ENCODE measurements at regions not wholly inside any gene's neighbourhood (a gene's known extent, or its start where the extent isn't known, plus 50 kb on each side); places are given as distances from the start of the nearest gene placed in this dataset.

GRCh38 chr6:102984357-102984756 lies 1590.8 kb downstream of the GRIK2 start:
- CTCF ChIA-PET = no interaction called here
- intact Hi-C loops (cut with micrococcal nuclease) = no loop called here
- H3K9me1 ChIP-seq (replicated peaks; ENCODE audit: control insufficient read depth, extremely low read depth, insufficient read depth, low read length) = no peaks in the 10 kb centered on the region
- TF ChIP-seq POLR2A (IDR thresholded peaks at IDR 0.05; ENCODE audit: low read depth, low read length) (no peak), MAX (IDR thresholded peaks at IDR 0.05; ENCODE audit: insufficient read depth, insufficient read length) (no peak), MYC (IDR thresholded peaks at IDR 0.05; ENCODE audit: low read depth, low read length) (no peak), GATA2 (IDR thresholded peaks at IDR 0.05; ENCODE audit: insufficient read depth, insufficient read length, low read depth, low read length) (no peak), JUN (IDR thresholded peaks at IDR 0.05; ENCODE audit: borderline replicate concordance, insufficient read depth, insufficient read length, low read depth) (no peak), CTCF (IDR thresholded peaks at IDR 0.05; ENCODE audit: extremely low read depth in 1 of 2, insufficient read depth in 1 of 2, low read depth in 1 of 2, low read length in 2 of 2) (no peak), FOS (IDR thresholded peaks at IDR 0.05; ENCODE audit: borderline replicate concordance, insufficient read depth, low read length) (no peak), EZH2 (IDR thresholded peaks at IDR 0.05; ENCODE audit: borderline replicate concordance, low read depth, low read length, severe bottlenecking) (no peak), POLR2AphosphoS5 (IDR thresholded peaks at IDR 0.05; ENCODE audit: insufficient read depth, low read depth, low read length) (no peak)
- FAIRE-seq (no peak), DNase-seq (ENCODE audit: low read depth, low spot score) (no peak)
- no peak overlapping the region for H3K4me3 ChIP-seq (replicated peaks in 1 of 3; ENCODE audit: insufficient read depth in 1 of 3, low read depth in 1 of 3, low read length in 3 of 3)
- H4K20me1 ChIP-seq (replicated peaks; ENCODE audit: control insufficient read depth, extremely low read depth, insufficient read depth, low read length) = no peaks in the 10 kb centered on the region
- H3K27ac ChIP-seq (ENCODE audit: insufficient read depth, low read depth, low read length) = no peak overlapping the region
- POLR2A ChIA-PET = no interaction called here
- H2AFZ ChIP-seq (ENCODE audit: low read depth, low read length) = no peak overlapping the region
- H3K9ac ChIP-seq (replicated peaks; ENCODE audit: extremely low read depth, insufficient read depth, low read length) = no peak overlapping the region
- BruUV-seq (replicated peaks) = no TSS peak
- H3K79me2 ChIP-seq (ENCODE audit: control insufficient read depth, insufficient read depth, low read length) = no peaks in the 10 kb centered on the region
- dilution Hi-C loops (cut with MboI; ENCODE audit: extremely low pct_ligation_motif_present, low sequenced_read_pairs) = no loop called here
- no peak overlapping the region for H3K4me2 ChIP-seq (ENCODE audit: insufficient read depth, low read length)
- H3K9me3 ChIP-seq (replicated peaks; ENCODE audit: control insufficient read depth, insufficient read depth, low read length) = no peaks in the 10 kb centered on the region
- H3K27me3 ChIP-seq (ENCODE audit: control insufficient read depth in 2 of 2, insufficient read depth in 2 of 2, low read length in 2 of 2) = no peaks in the 10 kb centered on the region
- no peaks in the 10 kb centered on the region for H3K4me1 ChIP-seq (ENCODE audit: control insufficient read depth, extremely low read depth, insufficient read depth, low read length)
- no peaks in the 10 kb centered on the region for H3K36me3 ChIP-seq (ENCODE audit: control insufficient read depth in 2 of 2, extremely low read depth in 1 of 2, insufficient read depth in 2 of 2, low read length in 2 of 2)

Measured in endothelial cell of umbilical vein (primary cell).